Neural cell (in vitro differentiated cells): ENCODE measurements at regions not wholly inside any gene's neighbourhood (a gene's known extent, or its start where the extent isn't known, plus 50 kb on each side); places are given as distances from the start of the nearest gene placed in this dataset.

Source experiments
- H2AFZ ChIP-seq: fragments of 200-600, 300-800 bp; sonication (generic), shearing (Covaris generic); 2 replicates; pipeline ENCODE4 v1.6.0; 2014; ENCODE audit warnings: low read depth, mild to moderate bottlenecking, antibody characterized with exemption, low read length, moderate library complexity
- H3F3A ChIP-seq: fragments of 200-600 bp; shearing (Covaris generic); 2 replicates; pipeline ENCODE4 v1.6.1; 2016; ENCODE audit warnings: mild to moderate bottlenecking, moderate library complexity, mixed read lengths, antibody characterized with exemption, low read length; ENCODE audit not compliant: insufficient read depth, poor library complexity, severe bottlenecking
- H3K27ac ChIP-seq: fragments of 200-600, 300-800 bp; sonication (generic), shearing (Covaris generic); 2 replicates; pipeline ENCODE4 v1.5.1; 2014; ENCODE audit warnings: mild to moderate bottlenecking, low read length, moderate library complexity
- H3K27me3 ChIP-seq: fragments of 300-800, 200-600 bp; sonication (generic), shearing (Covaris generic); 2 replicates; pipeline ENCODE4 v1.6.0; 2014; ENCODE audit warnings: mild to moderate bottlenecking, low read depth, low read length, moderate library complexity; ENCODE audit not compliant: insufficient read depth
- H3K36me3 ChIP-seq: fragments of 300-800, 200-600 bp; sonication (generic), shearing (Covaris generic); 2 replicates; pipeline ENCODE4 v1.5.1; 2014; ENCODE audit warnings: mild to moderate bottlenecking, antibody characterized with exemption, low read length, moderate library complexity; ENCODE audit not compliant: insufficient read depth
- H3K4me2 ChIP-seq: fragments of 300-800, 200-600 bp; sonication (generic), shearing (Covaris generic); 2 replicates; pipeline ENCODE4 v1.6.0; 2014; ENCODE audit warnings: mild to moderate bottlenecking, low read length
- H3K4me3 ChIP-seq: fragments of 300-800, 200-600 bp; sonication (generic), shearing (Covaris generic); 2 replicates; pipeline ENCODE4 v1.5.1; 2014; ENCODE audit warnings: mild to moderate bottlenecking, low read length, moderate library complexity
- H3K79me2 ChIP-seq: fragments of 200-600 bp; shearing (Covaris generic); replicated peaks from 2 replicates; pipeline ENCODE4 v1.6.0; 2014; ENCODE audit warnings: mild to moderate bottlenecking, low read length, moderate library complexity; ENCODE audit not compliant: insufficient read depth
- H3K9ac ChIP-seq: fragments of 300-800, 200-600 bp; sonication (generic), shearing (Covaris generic); 2 replicates; pipeline ENCODE4 v1.6.1; 2016; ENCODE audit warnings: mild to moderate bottlenecking, low read length, mixed read lengths
- H3K9me2 ChIP-seq: fragments of 200-600 bp; shearing (Covaris generic); 2 replicates; pipeline ENCODE4 v1.6.1; 2016; ENCODE audit warnings: mild to moderate bottlenecking, low read length, mixed read lengths; ENCODE audit not compliant: insufficient read depth
- H3K9me3 ChIP-seq: fragments of 200-600, 300-800 bp; sonication (generic), shearing (Covaris generic); 2 replicates; pipeline ENCODE4 v1.6.1; 2016; ENCODE audit warnings: mild to moderate bottlenecking, mixed run types, low read length, moderate library complexity, mixed read lengths
- H4K20me1 ChIP-seq: fragments of 200-600 bp; shearing (Covaris generic); 2 replicates; pipeline ENCODE4 v1.6.1; 2016; ENCODE audit warnings: mild to moderate bottlenecking, mixed run types; ENCODE audit not compliant: insufficient read depth
- CTCF ChIP-seq: fragments of 450-650 bp; IDR thresholded peaks from 2 replicates; pipeline ENCODE4 v1.5.1; 2014; ENCODE audit warnings: antibody characterized with exemption, mild to moderate bottlenecking, moderate library complexity; ENCODE audit not compliant: poor library complexity, severe bottlenecking
- EP300 ChIP-seq: fragments of 450-650 bp; conservative IDR thresholded peaks from 2 replicates; pipeline ENCODE4 v1.6.1; 2014; ENCODE audit warnings: antibody characterized with exemption, mild to moderate bottlenecking, moderate library complexity; ENCODE audit not compliant: poor library complexity, severe bottlenecking
- EZH2 ChIP-seq: fragments of 200-600, 300-800 bp; shearing (Covaris generic), sonication (generic); IDR thresholded peaks from 2 replicates; pipeline ENCODE4 v1.6.1; 2014; ENCODE audit warnings: antibody characterized with exemption, low read length, borderline replicate concordance, mild to moderate bottlenecking; ENCODE audit not compliant: insufficient read depth, poor library complexity, severe bottlenecking
- MXI1 ChIP-seq: fragments of 450-650 bp; conservative IDR thresholded peaks from 2 replicates; pipeline ENCODE4 v1.6.1; 2014; ENCODE audit warnings: antibody characterized with exemption, mild to moderate bottlenecking; ENCODE audit not compliant: poor library complexity, severe bottlenecking
- POLR2AphosphoS5 ChIP-seq: IDR thresholded peaks from 2 replicates; pipeline ENCODE4 v1.6.1; 2012
- RAD21 ChIP-seq: fragments of 450-650 bp; conservative IDR thresholded peaks from 2 replicates; pipeline ENCODE4 v1.6.1; 2014; ENCODE audit warnings: antibody characterized with exemption, mild to moderate bottlenecking, moderate library complexity
- SMC3 ChIP-seq: fragments of 450-650 bp; conservative IDR thresholded peaks from 2 replicates; pipeline ENCODE4 v1.6.1; 2014; ENCODE audit warnings: antibody characterized with exemption, mild to moderate bottlenecking, moderate library complexity; ENCODE audit not compliant: poor library complexity
- TAF1 ChIP-seq: IDR thresholded peaks from 2 replicates; pipeline ENCODE4 v1.6.1; 2012; ENCODE audit warnings: low read depth
- TF ChIP-seq, protein P1 (sequence below): IDR thresholded peaks from 2 replicates; pipeline ENCODE4 v1.6.1; 2012; ENCODE audit warnings: borderline replicate concordance

GRCh38 chr2:120598416-120598815 is 137.3 kb upstream of the GLI2 start:
- H3K36me3 ChIP-seq, result no peaks in the 10 kb centered on the region
- H3F3A ChIP-seq, result no peaks in the 10 kb centered on the region
- TF ChIP-seq TAF1, result no peak
- TF ChIP-seq CTCF, result no peak
- TF ChIP-seq, protein P1, sequence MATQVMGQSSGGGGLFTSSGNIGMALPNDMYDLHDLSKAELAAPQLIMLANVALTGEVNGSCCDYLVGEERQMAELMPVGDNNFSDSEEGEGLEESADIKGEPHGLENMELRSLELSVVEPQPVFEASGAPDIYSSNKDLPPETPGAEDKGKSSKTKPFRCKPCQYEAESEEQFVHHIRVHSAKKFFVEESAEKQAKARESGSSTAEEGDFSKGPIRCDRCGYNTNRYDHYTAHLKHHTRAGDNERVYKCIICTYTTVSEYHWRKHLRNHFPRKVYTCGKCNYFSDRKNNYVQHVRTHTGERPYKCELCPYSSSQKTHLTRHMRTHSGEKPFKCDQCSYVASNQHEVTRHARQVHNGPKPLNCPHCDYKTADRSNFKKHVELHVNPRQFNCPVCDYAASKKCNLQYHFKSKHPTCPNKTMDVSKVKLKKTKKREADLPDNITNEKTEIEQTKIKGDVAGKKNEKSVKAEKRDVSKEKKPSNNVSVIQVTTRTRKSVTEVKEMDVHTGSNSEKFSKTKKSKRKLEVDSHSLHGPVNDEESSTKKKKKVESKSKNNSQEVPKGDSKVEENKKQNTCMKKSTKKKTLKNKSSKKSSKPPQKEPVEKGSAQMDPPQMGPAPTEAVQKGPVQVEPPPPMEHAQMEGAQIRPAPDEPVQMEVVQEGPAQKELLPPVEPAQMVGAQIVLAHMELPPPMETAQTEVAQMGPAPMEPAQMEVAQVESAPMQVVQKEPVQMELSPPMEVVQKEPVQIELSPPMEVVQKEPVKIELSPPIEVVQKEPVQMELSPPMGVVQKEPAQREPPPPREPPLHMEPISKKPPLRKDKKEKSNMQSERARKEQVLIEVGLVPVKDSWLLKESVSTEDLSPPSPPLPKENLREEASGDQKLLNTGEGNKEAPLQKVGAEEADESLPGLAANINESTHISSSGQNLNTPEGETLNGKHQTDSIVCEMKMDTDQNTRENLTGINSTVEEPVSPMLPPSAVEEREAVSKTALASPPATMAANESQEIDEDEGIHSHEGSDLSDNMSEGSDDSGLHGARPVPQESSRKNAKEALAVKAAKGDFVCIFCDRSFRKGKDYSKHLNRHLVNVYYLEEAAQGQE, result no peak
- no peak for TF ChIP-seq EZH2
- no peak for TF ChIP-seq RAD21
- no peak for TF ChIP-seq POLR2AphosphoS5
- TF ChIP-seq EP300, result no peak
- TF ChIP-seq SMC3, result no peak
- no peak for TF ChIP-seq MXI1
- H4K20me1 ChIP-seq, result no peaks in the 10 kb centered on the region
- no peak overlapping the region for H3K27ac ChIP-seq
- peaks cover 10% of the 10 kb centered on the region for H3K9me3 ChIP-seq
- no peak overlapping the region for H3K9ac ChIP-seq
- H3K27me3 ChIP-seq, result peaks cover 13% of the 10 kb centered on the region
- no peak overlapping the region for H3K4me3 ChIP-seq
- no peak overlapping the region for H3K4me2 ChIP-seq
- H2AFZ ChIP-seq, result no peak overlapping the region
- H3K9me2 ChIP-seq, result no peaks in the 10 kb centered on the region
- no peaks in the 10 kb centered on the region for H3K79me2 ChIP-seq

GRCh38 chr2:120599072-120599471 is 136.6 kb upstream of the GLI2 start:
- H3K4me2 ChIP-seq, result no peak overlapping the region
- H3K27ac ChIP-seq, result no peak overlapping the region
- no peaks in the 10 kb centered on the region for H4K20me1 ChIP-seq
- no peaks in the 10 kb centered on the region for H3K36me3 ChIP-seq
- TF ChIP-seq EZH2 (no peak), TAF1 (no peak), EP300 (no peak), RAD21 (no peak), POLR2AphosphoS5 (no peak), CTCF (no peak), MXI1 (no peak), SMC3 (no peak)
- TF ChIP-seq, protein P1, result no peak
- H3K4me3 ChIP-seq, result no peak overlapping the region
- no peak overlapping the region for H3K9ac ChIP-seq
- peaks cover 10% of the 10 kb centered on the region for H3K9me3 ChIP-seq
- H3F3A ChIP-seq, result no peaks in the 10 kb centered on the region
- H3K27me3 ChIP-seq, result peaks cover 8% of the 10 kb centered on the region
- H2AFZ ChIP-seq, result no peak overlapping the region
- no peaks in the 10 kb centered on the region for H3K79me2 ChIP-seq
- no peaks in the 10 kb centered on the region for H3K9me2 ChIP-seq
